PC-9 (cell line): ENCODE measurements at regions not wholly inside any gene's neighbourhood (a gene's known extent, or its start where the extent isn't known, plus 50 kb on each side); places are given as distances from the start of the nearest gene placed in this dataset.

Source experiments
- BruUV-seq: library from RNA; stranded (reverse); fragments of 400-500 nt; replicated peaks from 2 replicates; lab custom pipeline; 2021; lab: Mats Ljungman, UMichigan
- CTCF ChIA-PET: fragments of 300-600 bp; sonication (Branson Sonifier 250); formaldehyde crosslinking; loops from one replicate; lab custom pipeline; 2022; ENCODE audit warnings: antibody characterized with exemption; lab: Charles Lee
- POLR2A ChIA-PET: fragments of 300-600 bp; sonication (Branson Sonifier 250); formaldehyde crosslinking; loops from one replicate; lab custom pipeline; 2022; ENCODE audit warnings: antibody characterized with exemption; ENCODE audit not compliant: unreplicated experiment; lab: Charles Lee
- DNase-seq, 2 experiments: peaks; one replicate each; pipeline versions ENCODE4 v3.0.0 to v3.0.0-alpha.2; 2015 to 2022; ENCODE audit warnings: mixed read lengths in 1 of 2
- H2AFZ ChIP-seq: fragments of 200-600 bp; sonication (generic); 2 replicates; pipeline ENCODE4 v1.8.1; 2017; ENCODE audit warnings: antibody characterized with exemption
- H3F3A ChIP-seq: fragments of 200-600 bp; sonication (generic); 2 replicates; pipeline ENCODE4 v1.8.1; 2017; ENCODE audit warnings: antibody characterized with exemption, mild to moderate bottlenecking, low read depth; ENCODE audit not compliant: insufficient read depth
- H3K27ac ChIP-seq: fragments of 200-600 bp; sonication (generic); 2 replicates; pipeline ENCODE4 v1.6.1; 2016; ENCODE audit warnings: mixed run types
- H3K27me3 ChIP-seq: fragments of 200-600 bp; sonication (generic); 2 replicates; pipeline ENCODE4 v1.6.1; 2016; ENCODE audit warnings: low read depth, mixed run types; ENCODE audit not compliant: insufficient read depth
- H3K36me3 ChIP-seq: fragments of 200-600 bp; sonication (generic); 2 replicates; pipeline ENCODE4 v1.6.1; 2016; ENCODE audit warnings: low read depth, mixed run types
- H3K4me1 ChIP-seq: fragments of 200-600 bp; sonication (generic); replicated peaks from 2 replicates; pipeline ENCODE4 v1.6.1; 2016; ENCODE audit warnings: mixed run types; ENCODE audit not compliant: insufficient read depth
- H3K4me2 ChIP-seq: fragments of 200-600 bp; sonication (generic); 2 replicates; pipeline ENCODE4 v1.6.1; 2017; ENCODE audit warnings: mixed run types
- H3K4me3 ChIP-seq: fragments of 200-600 bp; sonication (generic); 2 replicates; pipeline ENCODE4 v1.6.1; 2016; ENCODE audit warnings: mixed run types
- H3K79me2 ChIP-seq: fragments of 200-600 bp; sonication (generic); 2 replicates; pipeline ENCODE4 v1.6.1; 2017; ENCODE audit warnings: low read depth, mixed run types
- H3K9me2 ChIP-seq: fragments of 200-600 bp; sonication (generic); 2 replicates; pipeline ENCODE4 v1.8.1; 2017; ENCODE audit warnings: mild to moderate bottlenecking; ENCODE audit not compliant: insufficient read depth
- H3K9me3 ChIP-seq: fragments of 200-600 bp; sonication (generic); 2 replicates; pipeline ENCODE4 v1.8.1; 2016; ENCODE audit warnings: low read depth; ENCODE audit not compliant: insufficient read depth
- H4K20me1 ChIP-seq: fragments of 200-600 bp; sonication (generic); 2 replicates; pipeline ENCODE4 v1.8.1; 2017; ENCODE audit not compliant: insufficient read depth
- CTCF ChIP-seq: fragments of 200-600 bp; sonication (generic); conservative IDR thresholded peaks from 2 replicates; pipeline ENCODE4 v1.6.1; 2017; ENCODE audit warnings: mixed run types, antibody characterized with exemption, mild to moderate bottlenecking, moderate library complexity
- EZH2 ChIP-seq: fragments of 200-600 bp; sonication (generic); IDR thresholded peaks from 2 replicates; pipeline ENCODE4 v1.8.0; 2017; ENCODE audit warnings: antibody characterized with exemption, low read depth
- intact Hi-C: fragments of 100-400 bp; cut with micrococcal nuclease; formaldehyde crosslinking; loops from one replicate; pipeline ENCODE4 v1.10.0; 2022; ENCODE audit not compliant: unreplicated experiment

- H4K20me1 ChIP-seq: no peaks in the 10 kb centered on the region
- BruUV-seq: no TSS peak
- no peaks in the 10 kb centered on the region for H3K36me3 ChIP-seq
- no peaks in the 10 kb centered on the region for H3K27me3 ChIP-seq
- no peaks in the 10 kb centered on the region for H3K79me2 ChIP-seq
- peaks cover 30% of the 10 kb centered on the region for H3K4me1 ChIP-seq
- ChIA-PET POLR2A (no interaction called here), CTCF (interaction anchor here (0.6 kb wide), 1 partner anchor 57 kb away, joined by 3 read pairs; no protein-coding TSS in a partner anchor)
- no peaks in the 10 kb centered on the region for H3K9me2 ChIP-seq
- intact Hi-C loops: no loop called here
- H2AFZ ChIP-seq: no peak overlapping the region
- no peak overlapping the region for H3K4me3 ChIP-seq
- H3K4me2 ChIP-seq: no peak overlapping the region
- H3F3A ChIP-seq: peaks cover 15% of the 10 kb centered on the region; the same call in 1 of the 2 replicates
- H3K27ac ChIP-seq: no peak overlapping the region
- TF ChIP-seq CTCF: no peak
- TF ChIP-seq EZH2: no peak
- peaks cover 14% of the 10 kb centered on the region; the same call in 1 of the 2 replicates for H3K9me3 ChIP-seq
- DNase-seq: no peak
These were observed 373.3 kb upstream of the IGFBP3 start for GRCh38 chr7:46294381-46294780.

- no peak overlapping the region for H3K4me2 ChIP-seq
- no peaks in the 10 kb centered on the region for H3K9me2 ChIP-seq
- H4K20me1 ChIP-seq: no peaks in the 10 kb centered on the region
- H3K27me3 ChIP-seq: no peaks in the 10 kb centered on the region
- intact Hi-C loops: no loop called here
- no peaks in the 10 kb centered on the region for H3K36me3 ChIP-seq
- no peak for DNase-seq
- no peak for TF ChIP-seq CTCF
- no peak for TF ChIP-seq EZH2
- H3K9me3 ChIP-seq: peaks cover 9% of the 10 kb centered on the region; the same call in 1 of the 2 replicates
- no peak overlapping the region for H2AFZ ChIP-seq
- no TSS peak for BruUV-seq
- H3K79me2 ChIP-seq: no peaks in the 10 kb centered on the region
- peaks cover 30% of the 10 kb centered on the region for H3K4me1 ChIP-seq
- CTCF ChIA-PET: no interaction called here
- POLR2A ChIA-PET: no interaction called here
- peaks cover 15% of the 10 kb centered on the region; the same call in 1 of the 2 replicates for H3F3A ChIP-seq
- peak overlapping the region; percentile 77 for H3K27ac ChIP-seq
- H3K4me3 ChIP-seq: no peak overlapping the region
These were observed 371.7 kb upstream of the IGFBP3 start for GRCh38 chr7:46292741-46293140.

- no peaks in the 10 kb centered on the region for H3K79me2 ChIP-seq
- intact Hi-C loops: loop anchor here (1.0 to 2.0 kb wide), 7 partner anchors 39 to 369 kb away; no protein-coding TSS in a partner anchor
- H2AFZ ChIP-seq: peak overlapping the region; percentile 56; the same call in 1 of the 2 replicates
- peak; percentile 26 to 88 for DNase-seq
- peaks cover 15% of the 10 kb centered on the region; the same call in 1 of the 2 replicates for H3F3A ChIP-seq
- H3K4me1 ChIP-seq: peaks cover 30% of the 10 kb centered on the region
- no peaks in the 10 kb centered on the region for H4K20me1 ChIP-seq
- TF ChIP-seq CTCF (no peak), EZH2 (no peak)
- ChIA-PET POLR2A (interaction anchor here (0.5 to 0.7 kb wide), 5 partner anchors 32 to 771 kb away, joined by 4 to 10 read pairs (median 5); no protein-coding TSS in a partner anchor), CTCF (no interaction called here)
- H3K4me2 ChIP-seq: peak overlapping the region; percentile 46
- no peaks in the 10 kb centered on the region for H3K36me3 ChIP-seq
- no peaks in the 10 kb centered on the region for H3K27me3 ChIP-seq
- no peaks in the 10 kb centered on the region; the same call in 1 of the 2 replicates for H3K9me3 ChIP-seq
- no peaks in the 10 kb centered on the region for H3K9me2 ChIP-seq
- no peak overlapping the region for H3K4me3 ChIP-seq
- H3K27ac ChIP-seq: peak overlapping the region; percentile 77
- BruUV-seq: no TSS peak
These were observed 370.6 kb upstream of the IGFBP3 start for GRCh38 chr7:46291601-46292150.
